GM18867 (cell line): ENCODE measurements at regions not wholly inside any gene's neighbourhood (a gene's known extent, or its start where the extent isn't known, plus 50 kb on each side); places are given as distances from the start of the nearest gene placed in this dataset.
A peak's percentile ranks its signal among the peaks of the same experiment; 100 is the strongest.

Experiments used
- ATAC-seq: cut with Tn5 transposase; IDR thresholded peaks from one replicate; pipeline ENCODE4 v1.9.1; 2021; ENCODE audit warnings: mild to moderate bottlenecking, moderate library complexity; ENCODE audit not compliant: unreplicated experiment

DNA sequence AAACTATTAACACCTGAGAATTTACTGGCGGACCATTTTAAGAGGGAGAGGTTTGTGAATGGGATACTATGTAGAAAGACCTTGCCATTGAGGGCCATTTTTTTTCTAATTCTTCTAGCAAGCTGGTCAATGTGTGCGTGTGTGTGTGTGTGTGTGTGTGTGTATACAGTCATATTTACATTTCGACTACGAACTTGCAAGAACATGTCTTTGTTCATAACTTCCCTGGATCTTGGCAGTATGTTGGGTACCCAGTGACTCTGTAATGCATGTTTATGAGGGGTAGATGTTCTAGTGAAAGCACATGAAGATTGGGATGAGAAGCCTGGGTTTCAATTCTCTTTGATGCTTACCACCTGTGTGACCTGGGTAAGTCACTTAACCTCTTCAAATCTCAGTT is 133.6 kb downstream of the UBE2E3 start:
- ATAC-seq = no peak

DNA sequence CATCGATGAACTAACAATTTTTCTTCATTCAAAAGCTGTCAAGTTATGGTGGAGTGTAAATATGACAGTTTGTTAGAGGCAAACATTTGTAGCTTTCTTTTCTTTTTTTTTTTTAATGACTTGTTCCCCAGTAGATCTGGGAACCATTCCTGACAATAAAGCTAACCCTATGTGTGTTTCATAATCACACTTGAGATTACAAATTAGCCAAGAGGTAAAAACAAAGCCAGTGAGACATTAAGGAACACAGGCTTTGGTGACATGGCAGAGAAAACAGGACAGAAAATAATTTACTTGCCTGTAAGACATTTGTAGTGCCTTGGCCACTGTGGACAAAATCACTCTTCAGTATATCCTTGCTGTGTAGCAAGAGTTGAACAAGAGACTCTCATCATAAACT is 135.9 kb downstream of the UBE2E3 start:
- no peak for ATAC-seq

DNA sequence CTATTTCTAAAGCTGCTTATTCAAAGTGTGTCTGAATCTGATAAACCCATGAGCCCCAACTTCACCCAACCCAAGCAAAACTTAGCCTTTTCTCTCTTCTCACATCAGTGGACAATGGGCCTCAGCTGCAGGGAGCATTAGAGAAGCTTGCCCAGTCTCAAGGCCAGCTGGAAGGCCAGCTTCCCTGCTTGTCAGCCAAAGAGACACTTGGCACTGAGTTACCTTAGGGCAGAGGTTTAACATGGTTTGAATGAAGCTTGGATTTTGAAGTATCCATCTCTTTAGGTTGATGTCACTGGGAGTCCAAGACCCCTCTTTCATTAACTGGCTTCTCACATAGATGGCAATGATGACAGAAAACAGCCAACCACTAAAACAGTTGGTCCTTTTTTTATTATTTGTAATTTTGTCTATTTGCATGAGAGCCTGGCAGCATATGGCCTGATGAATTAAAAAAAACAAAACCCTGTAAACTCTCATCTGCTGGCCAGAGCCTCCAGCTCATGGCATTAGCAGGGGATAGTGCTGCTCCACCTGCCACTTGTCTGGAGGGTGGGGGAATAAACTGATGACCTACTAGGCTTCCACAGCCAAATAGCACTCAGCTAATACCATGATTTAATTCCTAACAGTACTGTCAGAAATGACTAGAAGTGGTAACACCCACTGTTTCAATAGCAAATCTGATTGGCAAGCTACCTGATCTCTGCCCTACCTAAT is 137.0 kb downstream of the UBE2E3 start:
- no peak for ATAC-seq

DNA sequence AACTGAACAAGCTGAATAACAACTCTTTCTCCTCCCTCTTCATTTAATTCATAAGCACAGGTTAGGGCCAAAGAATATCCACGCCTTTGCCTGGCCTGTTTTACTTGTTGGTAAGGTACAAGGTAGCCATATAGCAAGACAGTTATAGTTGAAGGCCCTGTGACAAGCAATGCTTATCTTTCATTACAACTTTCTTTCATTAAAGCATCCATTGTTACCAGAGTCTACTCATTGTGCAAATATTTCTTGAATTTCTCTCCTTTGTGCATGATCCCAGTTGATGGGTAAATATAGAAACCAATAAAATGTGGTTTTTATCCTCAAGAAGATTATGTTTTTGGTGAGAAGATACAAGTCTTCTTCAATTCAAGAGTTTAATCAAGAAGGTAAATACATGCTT is 140.2 kb downstream of the UBE2E3 start:
- no peak for ATAC-seq

DNA sequence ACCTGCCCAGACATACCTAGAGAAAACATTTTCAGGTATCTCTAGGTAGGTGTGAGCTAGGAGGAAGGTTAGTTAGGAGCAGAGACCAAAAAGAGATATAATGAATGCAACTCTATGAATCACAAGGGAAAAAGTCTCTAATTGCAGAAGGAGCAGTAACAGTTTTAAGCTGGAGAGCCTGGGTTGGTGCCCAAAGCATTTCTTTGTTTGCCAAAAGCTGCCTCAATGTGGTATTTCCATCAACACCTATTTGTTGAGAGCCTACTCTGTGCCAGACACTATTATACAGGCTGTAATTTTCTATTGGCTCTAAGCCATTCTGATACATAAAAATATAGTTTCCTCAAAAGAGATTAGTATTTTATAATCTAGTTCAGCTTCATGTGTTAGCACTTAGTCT is 141.6 kb downstream of the UBE2E3 start:
- ATAC-seq = no peak

DNA sequence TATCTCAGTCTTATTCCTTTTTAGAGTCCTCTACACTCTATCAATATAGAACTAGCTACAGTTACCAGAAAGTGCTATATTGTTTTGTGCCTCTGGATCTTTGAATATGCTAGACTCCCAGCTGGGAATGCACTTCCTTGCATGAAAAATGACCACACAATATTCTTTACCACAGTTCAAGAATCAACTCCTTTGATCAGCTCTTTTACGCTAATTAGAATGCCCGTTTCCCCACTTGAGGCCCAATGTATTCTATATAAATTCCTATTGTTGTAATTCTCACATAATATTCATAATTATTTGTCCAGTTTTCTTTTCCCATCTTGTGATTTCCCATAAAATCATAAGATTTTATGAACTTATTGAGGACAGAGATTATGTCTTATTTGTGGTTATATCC is 142.2 kb downstream of the UBE2E3 start:
- no peak for ATAC-seq

DNA sequence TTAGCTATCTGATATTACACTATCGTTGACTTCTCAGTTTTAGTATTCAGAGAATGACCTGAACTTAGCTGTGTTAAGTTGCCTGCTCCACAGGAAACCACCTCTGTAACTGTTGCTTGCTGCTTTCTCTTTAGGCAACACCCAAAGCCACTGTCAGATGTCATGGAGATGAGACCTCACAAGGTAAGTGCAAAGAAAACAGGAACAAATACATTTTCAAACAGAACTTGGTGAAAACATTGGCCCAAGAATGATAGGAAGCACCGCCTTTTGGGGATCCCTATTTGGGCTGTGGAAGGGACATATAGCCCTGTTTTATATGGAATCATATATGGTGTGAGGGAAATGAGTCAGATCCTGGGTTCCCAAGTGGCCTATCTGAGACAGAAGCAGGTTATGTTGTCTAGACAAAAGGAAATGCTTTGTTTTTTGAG is 143.4 kb downstream of the UBE2E3 start:
- peak; percentile 96 for ATAC-seq

DNA sequence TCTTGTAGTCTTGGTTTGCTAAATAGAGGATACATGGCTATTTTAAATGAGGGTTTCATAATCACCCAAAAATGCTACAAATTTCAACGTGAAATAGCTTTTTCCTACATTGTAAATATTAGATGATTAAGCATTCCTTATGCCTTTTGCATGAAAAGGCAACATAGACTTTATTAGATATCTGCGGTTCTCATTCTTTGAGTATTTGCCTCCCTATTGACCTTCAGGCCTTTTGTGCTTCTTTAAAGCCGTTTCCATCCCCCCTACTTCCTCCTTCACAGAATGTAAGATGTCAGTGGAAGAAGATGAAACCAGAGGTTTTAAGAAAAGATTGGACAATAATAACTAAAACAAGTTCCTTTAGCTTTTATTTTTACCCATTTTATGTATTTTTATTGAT is 144.1 kb downstream of the UBE2E3 start:
- ATAC-seq = no peak

DNA sequence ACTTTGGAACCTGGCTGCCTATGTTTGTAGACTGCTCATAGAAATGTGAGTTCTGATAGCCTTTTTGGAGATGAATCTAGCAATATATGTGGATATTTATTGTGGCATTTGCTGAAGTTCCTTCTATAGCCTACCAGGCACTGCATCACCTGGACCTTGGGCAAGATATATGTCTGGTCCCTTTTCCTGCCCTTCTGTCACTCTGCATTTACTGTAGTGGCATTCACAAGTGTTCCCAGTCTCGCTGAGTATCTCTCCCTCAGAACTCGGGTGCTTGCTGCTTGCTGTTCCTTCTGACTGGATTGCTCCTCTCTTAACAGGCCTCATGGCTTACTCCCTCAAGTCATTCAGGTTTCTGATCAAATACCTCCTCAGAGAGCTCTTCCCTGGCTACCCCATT is 145.0 kb downstream of the UBE2E3 start:
- no peak for ATAC-seq

DNA sequence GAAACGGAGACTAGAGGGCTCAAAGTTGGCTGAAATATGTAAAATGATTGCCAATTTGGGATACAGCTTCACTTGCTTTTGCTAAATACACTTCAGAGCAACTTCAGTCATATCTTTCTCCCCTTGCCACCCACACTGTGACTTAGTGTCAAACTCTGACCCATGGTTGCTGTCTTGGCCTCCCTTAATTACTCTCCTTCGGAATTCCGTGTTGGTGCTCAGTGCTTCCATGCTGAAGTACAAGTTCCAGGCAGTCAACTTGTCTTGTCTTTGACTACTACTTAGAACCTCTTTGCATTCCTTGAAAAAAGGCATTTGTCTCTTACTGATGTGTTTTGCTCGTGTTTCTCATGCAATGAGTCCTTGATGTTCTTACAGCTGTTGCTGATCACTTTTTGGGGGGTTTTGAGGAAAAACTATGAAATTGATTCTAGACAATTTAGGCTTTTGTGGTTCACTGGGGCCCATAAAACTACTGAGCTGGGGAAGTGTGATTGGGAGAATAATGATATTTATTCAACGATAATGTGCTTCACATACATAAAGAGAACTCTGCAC is 146.0 kb downstream of the UBE2E3 start:
- no peak for ATAC-seq

DNA sequence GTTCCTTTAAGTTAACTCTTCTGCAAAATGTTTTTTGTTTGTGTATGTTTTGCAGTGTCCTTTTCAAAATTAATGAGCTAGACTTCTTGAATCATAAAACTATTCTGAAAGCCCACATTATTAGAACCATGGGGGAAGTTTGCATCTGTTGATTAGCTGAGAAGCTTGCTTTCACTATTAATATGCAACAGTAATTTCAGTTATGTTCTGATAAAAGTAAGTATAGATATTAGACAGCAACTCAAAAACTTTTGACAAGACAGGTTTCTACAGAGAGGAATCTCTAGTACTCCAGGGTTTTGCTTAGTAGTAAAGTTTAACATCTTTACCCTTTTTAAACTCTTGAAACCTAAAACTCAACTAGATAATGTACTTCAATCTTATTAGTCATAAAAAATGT is 147.8 kb downstream of the UBE2E3 start:
- ATAC-seq = peak; percentile 69

DNA sequence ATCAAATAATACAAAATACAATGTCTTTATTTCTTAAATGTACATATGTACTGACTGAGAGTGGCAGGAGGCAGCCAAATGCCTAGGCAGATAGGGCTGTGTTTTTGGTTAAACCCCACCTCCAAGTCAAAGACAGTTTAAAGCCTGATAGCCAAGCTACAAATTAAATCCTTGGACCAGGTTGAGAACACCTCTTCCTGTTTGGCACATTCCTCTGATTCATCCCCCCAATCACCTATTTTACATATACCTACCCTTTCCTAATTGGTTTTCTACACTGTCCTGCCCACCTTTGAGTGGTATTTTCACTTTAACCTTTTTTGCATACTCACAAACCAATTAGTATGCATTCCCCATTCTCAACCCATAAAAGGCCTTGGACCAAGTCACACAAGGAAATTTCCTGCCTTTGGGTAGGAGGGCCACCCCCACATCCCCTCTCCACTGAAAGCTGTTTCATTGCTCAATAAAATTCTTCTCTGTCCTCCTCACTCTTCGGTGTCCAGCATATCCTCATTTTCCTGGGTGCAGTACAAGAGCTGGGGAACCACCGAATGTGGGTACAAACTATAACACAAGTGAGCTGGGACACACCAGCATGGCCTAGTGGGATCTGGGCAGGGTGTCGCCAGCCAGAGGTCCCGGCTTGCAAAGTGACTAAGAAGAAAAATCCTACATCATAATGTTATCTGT is 149.1 kb downstream of the UBE2E3 start:
- no peak for ATAC-seq

DNA sequence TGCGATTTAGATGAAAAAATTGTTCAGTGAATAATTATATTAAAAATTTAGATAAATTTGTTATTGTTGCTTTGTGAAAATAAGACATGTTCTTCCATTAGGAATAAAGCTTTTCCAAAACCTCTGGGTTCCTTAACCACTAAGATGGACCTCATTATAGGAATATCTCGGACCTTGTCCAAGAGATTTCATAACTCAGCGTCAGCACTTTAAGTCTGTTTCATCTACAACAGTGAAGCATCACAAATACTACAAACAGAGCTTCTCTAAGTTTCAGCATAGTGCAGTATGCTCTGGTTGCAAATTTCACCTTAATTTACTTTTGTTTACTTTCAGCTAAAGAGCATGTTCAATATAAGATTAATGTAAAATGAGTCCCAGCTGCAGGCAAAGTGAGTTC is 150.3 kb downstream of the UBE2E3 start:
- ATAC-seq = no peak

DNA sequence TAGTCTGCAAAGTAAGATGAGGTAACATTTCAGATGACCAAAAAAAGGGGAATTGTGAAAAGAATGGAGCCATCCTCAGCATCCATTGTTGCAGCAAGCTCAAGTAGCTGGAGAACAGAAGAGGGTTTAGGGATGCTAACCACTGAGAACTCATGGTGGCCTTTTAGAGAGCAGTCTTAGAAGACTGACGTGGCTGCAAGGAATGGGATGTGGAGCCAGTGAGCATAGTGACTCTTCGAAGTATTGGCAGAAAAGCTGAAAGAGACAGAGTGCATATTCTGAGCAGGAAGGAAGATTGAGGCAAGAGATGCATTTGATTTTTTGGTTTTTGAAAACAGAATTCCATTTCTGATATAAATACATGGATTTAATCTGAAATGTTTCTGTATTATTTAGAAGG is 151.2 kb downstream of the UBE2E3 start:
- no peak for ATAC-seq

DNA sequence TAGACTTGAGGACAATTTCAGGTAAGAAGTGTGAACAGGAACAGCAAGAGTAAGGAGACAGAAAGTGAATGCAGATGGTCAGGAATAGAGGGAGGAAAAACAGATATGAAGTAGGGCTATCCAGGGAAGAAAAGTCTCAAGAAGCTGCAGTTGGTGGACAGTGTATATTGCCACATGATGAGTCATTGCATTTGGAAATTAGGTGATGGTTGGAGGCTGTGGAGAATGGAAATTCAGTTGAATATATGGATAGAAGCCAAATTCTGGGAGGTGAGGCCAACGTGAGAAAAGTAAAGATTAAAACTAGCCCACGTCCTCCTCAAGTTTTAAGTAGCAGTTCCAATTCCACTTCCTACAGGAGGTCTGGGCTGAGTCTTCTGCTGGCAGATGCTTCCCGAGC is 158.4 kb downstream of the UBE2E3 start:
- ATAC-seq = no peak

DNA sequence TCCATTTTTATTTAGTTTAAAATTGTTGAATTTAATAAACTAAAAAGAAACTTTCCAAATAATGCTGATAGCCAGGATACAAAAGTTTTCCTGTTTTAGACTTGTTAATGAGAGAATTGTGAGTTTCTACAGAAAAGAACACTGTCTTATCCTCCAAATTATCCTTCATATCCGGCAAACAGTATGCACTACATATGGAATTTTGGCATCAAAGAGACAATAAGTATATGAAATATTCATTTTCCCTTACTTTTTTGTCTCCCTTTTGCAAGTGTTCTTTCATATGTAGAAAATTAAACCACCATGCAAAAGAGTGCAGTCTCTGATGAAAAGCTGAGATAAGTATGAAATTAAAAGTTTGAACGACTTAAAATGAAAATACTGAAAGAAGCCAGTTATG is 159.4 kb downstream of the UBE2E3 start:
- no peak for ATAC-seq

DNA sequence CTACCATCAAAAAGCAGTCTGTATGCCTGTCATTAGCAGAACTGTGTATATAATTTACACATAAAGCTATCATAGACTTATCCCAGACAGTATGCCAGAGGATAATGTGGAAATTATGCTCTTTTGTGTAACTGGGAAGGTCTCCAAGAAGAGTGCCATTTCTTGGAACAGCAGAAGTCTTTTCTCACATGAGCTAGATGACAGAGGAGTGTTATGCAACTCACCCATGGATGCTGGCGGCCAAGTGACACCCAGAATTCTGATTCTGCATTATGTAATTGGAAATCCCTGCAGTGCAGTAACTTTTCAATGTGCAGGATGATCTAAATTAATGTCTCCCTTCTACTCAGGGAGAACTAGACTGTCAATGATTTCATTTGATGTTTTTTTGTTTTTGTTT is 160.0 kb downstream of the UBE2E3 start:
- no peak for ATAC-seq

DNA sequence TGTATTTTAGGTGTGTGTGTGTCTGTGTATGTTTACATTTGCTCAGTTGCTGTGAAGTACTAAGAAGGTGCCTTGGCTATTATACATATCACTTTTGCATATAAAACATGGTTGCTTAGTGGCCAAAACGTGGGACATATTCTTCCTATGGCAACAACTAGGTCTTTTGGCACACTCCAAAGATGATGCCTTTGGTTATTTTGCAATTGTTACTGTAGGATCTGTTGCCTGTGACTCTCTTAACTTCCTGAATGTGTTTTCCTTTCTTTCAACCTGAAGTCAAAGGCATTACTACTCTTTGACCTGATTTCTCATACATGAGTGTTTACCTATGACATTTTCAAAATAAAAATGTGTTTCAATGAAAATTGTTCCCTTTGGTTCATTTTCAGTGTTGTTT is 160.5 kb downstream of the UBE2E3 start:
- ATAC-seq = no peak

DNA sequence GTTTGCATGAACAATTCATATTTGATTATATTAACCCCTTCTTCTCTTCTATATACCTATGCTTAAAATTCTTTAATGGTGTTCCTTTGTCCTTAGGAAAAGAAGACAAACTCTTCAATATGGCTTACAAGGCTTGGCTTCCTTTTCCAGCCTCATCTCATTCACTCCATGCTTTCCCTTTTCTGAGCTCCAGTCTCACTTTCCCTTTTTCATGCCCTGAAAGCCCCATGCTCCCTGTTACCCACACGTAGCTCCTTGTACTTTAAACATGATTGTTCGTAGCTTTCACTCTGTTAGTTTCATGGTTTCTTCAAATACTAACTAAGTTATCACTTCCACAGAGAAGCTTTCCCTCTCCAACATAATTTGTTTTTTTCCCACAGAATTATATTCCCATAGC is 161.3 kb downstream of the UBE2E3 start:
- ATAC-seq = no peak

DNA sequence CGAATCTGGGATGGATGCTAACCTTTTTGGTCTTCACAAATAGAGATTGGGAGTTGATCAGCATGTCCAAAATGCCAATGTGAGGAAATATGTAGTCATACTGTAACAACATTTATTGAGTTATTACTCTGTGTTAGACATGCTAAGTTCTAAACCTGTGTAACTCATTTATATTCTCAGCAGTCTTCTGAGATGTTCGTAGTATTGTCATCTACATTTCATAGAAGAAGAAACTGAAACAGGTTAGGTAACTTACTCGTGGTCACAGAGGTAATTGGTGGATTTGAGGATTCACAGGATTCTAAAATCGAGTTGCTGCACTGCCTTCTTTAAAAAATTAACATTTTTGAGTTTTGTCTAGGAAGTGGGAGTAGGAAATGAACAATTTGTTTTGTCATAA is 162.1 kb downstream of the UBE2E3 start:
- ATAC-seq = peak; percentile 83

DNA sequence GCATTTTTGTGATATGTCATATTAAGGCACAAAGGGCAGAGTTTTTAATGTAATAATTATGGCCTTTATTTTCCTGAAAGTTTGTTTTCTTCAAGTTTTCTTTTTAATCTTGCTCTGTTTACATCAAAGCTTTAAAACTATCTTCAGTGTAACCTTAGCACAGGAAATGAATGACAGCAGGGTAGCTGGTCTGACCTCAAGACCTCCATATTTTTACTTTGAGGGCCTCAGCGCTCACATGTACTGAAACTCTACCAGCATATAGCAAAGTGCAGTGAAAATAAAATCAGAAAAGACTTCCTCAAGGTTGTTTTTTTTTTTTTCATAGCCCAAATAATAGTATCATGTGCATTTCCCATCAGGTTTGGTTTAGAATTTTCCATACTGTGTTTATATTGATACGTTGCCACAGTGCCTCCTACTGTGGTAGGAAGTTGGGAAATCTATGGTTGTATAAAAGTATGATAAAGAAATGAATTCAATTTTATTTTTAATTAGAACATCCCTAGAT is 163.4 kb downstream of the UBE2E3 start:
- ATAC-seq = no peak

DNA sequence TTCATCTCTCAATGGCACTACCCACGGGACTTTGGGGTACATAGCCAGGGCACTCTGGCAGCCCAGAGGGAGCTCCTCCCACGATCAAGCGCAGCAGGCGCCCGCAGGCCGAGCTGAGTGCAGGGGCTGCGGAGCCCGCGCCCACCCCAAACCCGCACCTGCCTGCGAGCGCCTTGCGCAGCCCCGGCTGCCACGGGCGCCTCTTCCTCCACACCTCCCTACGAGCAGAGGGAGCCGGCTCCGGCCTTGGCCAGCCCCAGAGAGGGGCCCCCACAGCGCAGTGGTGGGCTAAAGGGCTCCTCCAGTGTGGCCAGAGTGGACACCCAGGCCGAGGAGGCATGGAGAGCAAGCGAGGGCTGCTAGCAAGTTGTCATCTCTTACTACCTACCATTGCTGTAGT is 165.2 kb downstream of the UBE2E3 start:
- no peak for ATAC-seq
